H1 (cell line): ENCODE measurements at regions not wholly inside any gene's neighbourhood (a gene's known extent, or its start where the extent isn't known, plus 50 kb on each side); places are given as distances from the start of the nearest gene placed in this dataset.

Experiments
- NANOG ChIP-seq: IDR thresholded peaks from 2 replicates; pipeline ENCODE4 v1.6.1; 2011; ENCODE audit warnings: low read length, low read depth, mild to moderate bottlenecking, inconsistent platforms; ENCODE audit not compliant: insufficient read depth, poor library complexity, severe bottlenecking
- SIX5 ChIP-seq: IDR thresholded peaks from 2 replicates; pipeline ENCODE4 v1.6.1; 2011; ENCODE audit warnings: mild to moderate bottlenecking, low read depth, low read length

DNA sequence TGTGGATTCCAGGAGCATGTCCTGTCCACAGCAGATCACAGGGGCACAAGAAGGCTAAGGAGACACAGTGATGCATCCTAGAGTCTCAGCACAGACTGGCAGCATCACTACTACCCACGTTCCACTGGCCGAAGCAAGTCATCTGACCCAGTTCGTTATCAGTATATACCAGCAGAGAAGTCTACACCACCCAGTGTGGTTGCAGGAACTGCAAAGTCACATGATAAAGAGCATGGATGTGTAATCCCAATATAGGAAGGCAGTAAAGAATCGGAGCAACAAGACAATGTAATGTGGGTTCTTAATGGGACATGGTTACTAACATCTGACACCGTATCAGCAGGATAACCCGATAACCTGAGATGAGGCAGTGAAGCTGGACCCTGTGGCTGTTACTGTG lies 246.6 kb downstream of the RRAGC start (continued):
- TF ChIP-seq SIX5 = no peak
- TF ChIP-seq NANOG = no peak
- TF ChIP-seq, all 59 proteins: peak for 0
